Central memory CD8-positive, alpha-beta T cell (primary cell): ENCODE measurements at regions not wholly inside any gene's neighbourhood (a gene's known extent, or its start where the extent isn't known, plus 50 kb on each side); places are given as distances from the start of the nearest gene placed in this dataset.

Experiments used
- ATAC-seq: fragments of 150-1000 bp; cut with Tn5 transposase; replicated peaks from 2 replicates; pipeline ENCODE4 v1.10.0; 2022; ENCODE audit warnings: mild to moderate bottlenecking, moderate FRiP score, moderate number of reproducible peaks; ENCODE audit not compliant: poor library complexity, severe bottlenecking; ENCODE audit errors: extremely low read depth
- DNase-seq, 2 donors: peaks; one replicate each; pipeline ENCODE4 v3.0.0; 2021; ENCODE audit warnings: low spot score in 2 of 2
- H3K27ac Mint-ChIP-seq: one replicate; pipeline ENCODE4 v1.8.0; 2022; ENCODE audit warnings: low read depth, mild to moderate bottlenecking, moderate library complexity, mixed read lengths
- H3K27me3 Mint-ChIP-seq: one replicate; pipeline ENCODE4 v1.8.0; 2022; ENCODE audit warnings: mixed read lengths
- H3K36me3 Mint-ChIP-seq: one replicate; pipeline ENCODE4 v1.8.0; 2022; ENCODE audit warnings: mild to moderate bottlenecking, moderate library complexity, mixed read lengths; ENCODE audit not compliant: insufficient read depth
- H3K4me1 Mint-ChIP-seq: one replicate; pipeline ENCODE4 v1.8.0; 2022; ENCODE audit warnings: mixed read lengths
- H3K4me3 Mint-ChIP-seq: one replicate; pipeline ENCODE4 v1.8.0; 2022; ENCODE audit warnings: mild to moderate bottlenecking, moderate library complexity, mixed read lengths
- H3K9me3 Mint-ChIP-seq: one replicate; pipeline ENCODE4 v1.8.0; 2022; ENCODE audit warnings: mixed read lengths

GRCh38 chr14:39880106-39880695 is 448.0 kb upstream of the FBXO33 start:
- ATAC-seq (no peak), DNase-seq (no peak)
- no peaks in the 10 kb centered on the region for H3K27me3 Mint-ChIP-seq
- H3K27ac Mint-ChIP-seq, result no peak overlapping the region
- no peaks in the 10 kb centered on the region for H3K36me3 Mint-ChIP-seq
- H3K9me3 Mint-ChIP-seq, result peaks cover 6% of the 10 kb centered on the region
- H3K4me1 Mint-ChIP-seq, result no peaks in the 10 kb centered on the region
- no peak overlapping the region for H3K4me3 Mint-ChIP-seq

- no peaks in the 10 kb centered on the region for H3K36me3 Mint-ChIP-seq
- no peak overlapping the region for H3K4me3 Mint-ChIP-seq
- H3K9me3 Mint-ChIP-seq, result peaks cover 6% of the 10 kb centered on the region
- no peaks in the 10 kb centered on the region for H3K4me1 Mint-ChIP-seq
- H3K27me3 Mint-ChIP-seq, result no peaks in the 10 kb centered on the region
- H3K27ac Mint-ChIP-seq, result no peak overlapping the region
- ATAC-seq (no peak), DNase-seq (no peak)
Observed at GRCh38 chr14:39877577-39878190, 445.5 kb upstream of the FBXO33 start.

- H3K27ac Mint-ChIP-seq, result no peak overlapping the region
- H3K36me3 Mint-ChIP-seq, result no peaks in the 10 kb centered on the region
- H3K4me1 Mint-ChIP-seq, result no peaks in the 10 kb centered on the region
- H3K27me3 Mint-ChIP-seq, result no peaks in the 10 kb centered on the region
- peaks cover 6% of the 10 kb centered on the region for H3K9me3 Mint-ChIP-seq
- DNase-seq (no peak), ATAC-seq (no peak)
- H3K4me3 Mint-ChIP-seq, result no peak overlapping the region
Observed at GRCh38 chr14:39876916-39877315, 444.7 kb upstream of the FBXO33 start.

- H3K4me3 Mint-ChIP-seq, result no peak overlapping the region
- ATAC-seq, result no peak
- H3K4me1 Mint-ChIP-seq, result no peaks in the 10 kb centered on the region
- no peak for DNase-seq
- H3K27me3 Mint-ChIP-seq, result no peaks in the 10 kb centered on the region
- no peaks in the 10 kb centered on the region for H3K36me3 Mint-ChIP-seq
- no peak overlapping the region for H3K27ac Mint-ChIP-seq
- H3K9me3 Mint-ChIP-seq, result peaks cover 6% of the 10 kb centered on the region
Observed at GRCh38 chr14:39875028-39875427, 442.8 kb upstream of the FBXO33 start.

- Mint-ChIP-seq H3K27ac (no peak overlapping the region), H3K27me3 (no peaks in the 10 kb centered on the region), H3K4me1 (no peaks in the 10 kb centered on the region)
Observed at GRCh38 chr14:39873791-39874190, 441.6 kb upstream of the FBXO33 start.

GRCh38 chr14:39868949-39869348 is 436.7 kb upstream of the FBXO33 start:
- H3K27ac Mint-ChIP-seq, result no peak overlapping the region
- no peak overlapping the region for H3K4me3 Mint-ChIP-seq
- H3K27me3 Mint-ChIP-seq, result no peaks in the 10 kb centered on the region
- no peak for ATAC-seq
- no peaks in the 10 kb centered on the region for H3K4me1 Mint-ChIP-seq
- no peak for DNase-seq
- H3K9me3 Mint-ChIP-seq, result no peaks in the 10 kb centered on the region
- no peaks in the 10 kb centered on the region for H3K36me3 Mint-ChIP-seq

More at GRCh38 chr14:39873791-39874190, 441.6 kb upstream of the FBXO33 start:
- Mint-ChIP-seq H3K4me3 (no peak overlapping the region), H3K9me3 (peaks cover 6% of the 10 kb centered on the region), H3K36me3 (no peaks in the 10 kb centered on the region)
- DNase-seq, result no peak
- no peak for ATAC-seq

- Mint-ChIP-seq H3K27ac (no peak overlapping the region), H3K9me3 (no peaks in the 10 kb centered on the region), H3K27me3 (no peaks in the 10 kb centered on the region), H3K4me3 (no peak overlapping the region), H3K36me3 (no peaks in the 10 kb centered on the region), H3K4me1 (no peaks in the 10 kb centered on the region)
- ATAC-seq (no peak), DNase-seq (no peak)
Observed at GRCh38 chr14:39868251-39868650, 436.0 kb upstream of the FBXO33 start.

- Mint-ChIP-seq H3K9me3 (no peaks in the 10 kb centered on the region), H3K4me1 (no peaks in the 10 kb centered on the region), H3K27me3 (no peaks in the 10 kb centered on the region), H3K27ac (no peak overlapping the region), H3K36me3 (no peaks in the 10 kb centered on the region), H3K4me3 (no peak overlapping the region)
- DNase-seq (no peak), ATAC-seq (no peak)
Observed at GRCh38 chr14:39863441-39863840, 431.2 kb upstream of the FBXO33 start.

- Mint-ChIP-seq H3K27ac (no peak overlapping the region), H3K36me3 (no peaks in the 10 kb centered on the region), H3K27me3 (no peaks in the 10 kb centered on the region), H3K9me3 (no peaks in the 10 kb centered on the region), H3K4me1 (no peaks in the 10 kb centered on the region), H3K4me3 (no peak overlapping the region)
- DNase-seq, result no peak
- ATAC-seq, result no peak
Observed at GRCh38 chr14:39861696-39862095, 429.5 kb upstream of the FBXO33 start.

- H3K27me3 Mint-ChIP-seq, result no peaks in the 10 kb centered on the region
- no peaks in the 10 kb centered on the region for H3K4me1 Mint-ChIP-seq
- no peak overlapping the region for H3K27ac Mint-ChIP-seq
- no peaks in the 10 kb centered on the region for H3K9me3 Mint-ChIP-seq
- H3K4me3 Mint-ChIP-seq, result no peak overlapping the region
- DNase-seq (no peak), ATAC-seq (no peak)
- no peaks in the 10 kb centered on the region for H3K36me3 Mint-ChIP-seq
Observed at GRCh38 chr14:39861229-39861600, 429.0 kb upstream of the FBXO33 start.

- Mint-ChIP-seq H3K9me3 (no peaks in the 10 kb centered on the region), H3K36me3 (no peaks in the 10 kb centered on the region), H3K27me3 (no peaks in the 10 kb centered on the region), H3K4me1 (no peaks in the 10 kb centered on the region), H3K4me3 (no peak overlapping the region), H3K27ac (no peak overlapping the region)
- no peak for DNase-seq
- no peak for ATAC-seq
Observed at GRCh38 chr14:39860596-39861228, 428.5 kb upstream of the FBXO33 start.

- no peaks in the 10 kb centered on the region for H3K27me3 Mint-ChIP-seq
- no peak for ATAC-seq
Observed at GRCh38 chr14:39859314-39859713, 427.1 kb upstream of the FBXO33 start.

GRCh38 chr14:39857376-39858055 is 425.3 kb upstream of the FBXO33 start:
- ATAC-seq (no peak), DNase-seq (no peak)
- Mint-ChIP-seq H3K27ac (no peak overlapping the region), H3K9me3 (no peaks in the 10 kb centered on the region), H3K27me3 (no peaks in the 10 kb centered on the region), H3K4me1 (no peaks in the 10 kb centered on the region), H3K4me3 (no peak overlapping the region), H3K36me3 (no peaks in the 10 kb centered on the region)

More at GRCh38 chr14:39859314-39859713, 427.1 kb upstream of the FBXO33 start:
- Mint-ChIP-seq H3K4me1 (no peaks in the 10 kb centered on the region), H3K36me3 (no peaks in the 10 kb centered on the region), H3K27ac (no peak overlapping the region), H3K4me3 (no peak overlapping the region), H3K9me3 (no peaks in the 10 kb centered on the region)
- DNase-seq, result no peak
